Neural progenitor cell (in vitro differentiated cells): ENCODE measurements at regions not wholly inside any gene's neighbourhood (a gene's known extent, or its start where the extent isn't known, plus 50 kb on each side); places are given as distances from the start of the nearest gene placed in this dataset.

Experiments
- CTCF ChIP-seq: fragments of 200-600 bp; sonication (generic); IDR thresholded peaks from 2 replicates; pipeline ENCODE4 v1.5.1; 2017; ENCODE audit warnings: antibody characterized with exemption, mild to moderate bottlenecking
- EZH2 ChIP-seq: fragments of 200-600 bp; sonication (generic); IDR thresholded peaks from 2 replicates; pipeline ENCODE4 v1.6.1; 2017; ENCODE audit warnings: antibody characterized with exemption, mild to moderate bottlenecking, moderate library complexity

DNA sequence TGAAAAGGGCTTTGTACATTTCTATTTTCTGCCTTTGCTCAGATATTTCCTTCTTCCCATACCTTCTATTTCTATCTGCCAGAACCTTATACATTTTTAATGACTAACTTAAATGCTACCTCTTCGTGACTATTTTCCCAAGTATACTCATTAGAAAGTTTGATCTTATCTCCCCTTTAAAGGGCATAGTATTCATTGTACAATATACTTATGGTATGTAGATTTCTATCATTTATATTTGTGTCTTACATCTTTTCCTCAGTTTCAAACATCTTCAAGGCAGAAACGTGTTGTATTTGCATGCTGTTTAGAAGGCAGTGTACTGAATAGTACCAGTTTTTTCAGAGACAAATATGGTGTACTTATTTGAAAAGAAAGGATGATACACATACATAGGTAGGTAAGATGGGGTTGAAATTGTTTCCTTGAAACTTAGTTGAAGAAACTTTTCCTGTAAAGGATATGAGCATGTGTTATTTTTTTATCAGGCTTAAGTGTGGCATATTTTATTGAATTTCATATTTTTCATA lies 518.1 kb upstream of the NUDT12 start:
- TF ChIP-seq CTCF = no peak
- TF ChIP-seq EZH2 = no peak
